Tibial nerve (tissue), 4 donors: ENCODE measurements at regions not wholly inside any gene's neighbourhood (a gene's known extent, or its start where the extent isn't known, plus 50 kb on each side); places are given as distances from the start of the nearest gene placed in this dataset.

ENCODE experiments used
- EP300 ChIP-seq, 2 donors: sonication (generic); formaldehyde crosslinking; IDR thresholded peaks; one replicate each; pipeline ENCODE4 v1.6.1; 2017; ENCODE audit warnings: antibody characterized with exemption in 2 of 2, mild to moderate bottlenecking in 1 of 2
- POLR2A ChIP-seq, 2 donors: fragments of 450-650 bp; IDR thresholded peaks; one replicate each; pipeline ENCODE4 v1.6.1; 2017; ENCODE audit warnings: antibody characterized with exemption in 2 of 2, mild to moderate bottlenecking in 2 of 2, moderate library complexity in 2 of 2
- TF ChIP-seq, protein P1 (sequence below), 5 experiments: fragments of 200-600 bp in 3 of 5; fragments of 450-650 bp in 2 of 5; sonication (generic) in 3 of 5; IDR thresholded peaks; one replicate each; pipeline ENCODE4 v1.5.1; 2016 to 2019; ENCODE audit warnings: antibody characterized with exemption in 5 of 5, mild to moderate bottlenecking in 3 of 5, moderate library complexity in 2 of 5

DNA sequence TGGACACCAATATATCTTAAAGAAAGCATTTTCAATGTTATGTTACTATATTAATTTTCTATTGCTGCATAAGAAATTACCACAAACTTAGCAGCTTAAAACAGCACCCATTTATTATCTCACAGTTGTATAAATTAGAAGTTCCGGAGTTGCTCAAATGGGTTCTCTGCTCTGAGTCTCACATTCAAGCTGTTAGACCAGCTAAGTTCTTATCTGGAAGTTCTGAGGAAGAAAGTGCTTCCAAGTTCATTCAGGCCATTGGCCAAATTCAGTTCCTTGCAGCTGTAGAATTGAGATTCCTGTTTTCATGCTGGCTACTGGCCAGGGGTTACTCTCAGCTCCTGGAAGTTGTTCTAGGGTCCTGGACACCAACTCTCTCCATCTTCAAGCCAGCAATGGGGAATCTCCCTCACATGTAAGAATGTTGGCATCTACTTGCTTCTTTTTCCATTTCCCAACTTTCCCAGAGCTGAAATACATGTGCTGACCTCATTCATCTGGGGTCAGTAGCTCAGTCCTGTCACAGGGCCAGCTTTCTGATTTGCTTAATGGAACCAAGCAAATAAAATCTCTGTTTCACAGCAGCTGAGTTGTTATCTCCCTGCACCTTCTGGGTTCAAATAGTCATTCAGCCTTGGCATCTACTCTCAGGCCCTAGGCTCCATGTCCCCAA, 99.6 kb upstream of the INTU start:
- TF ChIP-seq, protein P1, sequence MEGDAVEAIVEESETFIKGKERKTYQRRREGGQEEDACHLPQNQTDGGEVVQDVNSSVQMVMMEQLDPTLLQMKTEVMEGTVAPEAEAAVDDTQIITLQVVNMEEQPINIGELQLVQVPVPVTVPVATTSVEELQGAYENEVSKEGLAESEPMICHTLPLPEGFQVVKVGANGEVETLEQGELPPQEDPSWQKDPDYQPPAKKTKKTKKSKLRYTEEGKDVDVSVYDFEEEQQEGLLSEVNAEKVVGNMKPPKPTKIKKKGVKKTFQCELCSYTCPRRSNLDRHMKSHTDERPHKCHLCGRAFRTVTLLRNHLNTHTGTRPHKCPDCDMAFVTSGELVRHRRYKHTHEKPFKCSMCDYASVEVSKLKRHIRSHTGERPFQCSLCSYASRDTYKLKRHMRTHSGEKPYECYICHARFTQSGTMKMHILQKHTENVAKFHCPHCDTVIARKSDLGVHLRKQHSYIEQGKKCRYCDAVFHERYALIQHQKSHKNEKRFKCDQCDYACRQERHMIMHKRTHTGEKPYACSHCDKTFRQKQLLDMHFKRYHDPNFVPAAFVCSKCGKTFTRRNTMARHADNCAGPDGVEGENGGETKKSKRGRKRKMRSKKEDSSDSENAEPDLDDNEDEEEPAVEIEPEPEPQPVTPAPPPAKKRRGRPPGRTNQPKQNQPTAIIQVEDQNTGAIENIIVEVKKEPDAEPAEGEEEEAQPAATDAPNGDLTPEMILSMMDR (IDR thresholded peaks at IDR 0.05): no peak
- no peak for TF ChIP-seq POLR2A (IDR thresholded peaks at IDR 0.05)
- TF ChIP-seq EP300 (IDR thresholded peaks at IDR 0.05): peak in 1 of 2 donors; percentile 87
